Keratinocyte (primary cell): ENCODE measurements at regions not wholly inside any gene's neighbourhood (a gene's known extent, or its start where the extent isn't known, plus 50 kb on each side); places are given as distances from the start of the nearest gene placed in this dataset.

Experiments used
- EZH2 ChIP-seq: IDR thresholded peaks from one replicate; pipeline ENCODE4 v1.6.1; 2012; ENCODE audit warnings: inconsistent platforms, mild to moderate bottlenecking, low read length, moderate library complexity
- TF ChIP-seq, protein P1 (sequence below), 3 experiments: IDR thresholded peaks in 1 of 3; conservative IDR thresholded peaks in 1 of 3; optimal IDR thresholded peaks in 1 of 3; 2 replicates in 2 of 3; 3 replicates in 1 of 3; pipeline versions ENCODE3 to v1.5.1; 2011; ENCODE audit warnings: low read length in 3 of 3, mild to moderate bottlenecking in 3 of 3, moderate library complexity in 2 of 3, control low read depth in 1 of 3, inconsistent platforms in 1 of 3; ENCODE audit not compliant: insufficient read depth in 2 of 3; ENCODE audit errors: extremely low read depth in 1 of 3

DNA sequence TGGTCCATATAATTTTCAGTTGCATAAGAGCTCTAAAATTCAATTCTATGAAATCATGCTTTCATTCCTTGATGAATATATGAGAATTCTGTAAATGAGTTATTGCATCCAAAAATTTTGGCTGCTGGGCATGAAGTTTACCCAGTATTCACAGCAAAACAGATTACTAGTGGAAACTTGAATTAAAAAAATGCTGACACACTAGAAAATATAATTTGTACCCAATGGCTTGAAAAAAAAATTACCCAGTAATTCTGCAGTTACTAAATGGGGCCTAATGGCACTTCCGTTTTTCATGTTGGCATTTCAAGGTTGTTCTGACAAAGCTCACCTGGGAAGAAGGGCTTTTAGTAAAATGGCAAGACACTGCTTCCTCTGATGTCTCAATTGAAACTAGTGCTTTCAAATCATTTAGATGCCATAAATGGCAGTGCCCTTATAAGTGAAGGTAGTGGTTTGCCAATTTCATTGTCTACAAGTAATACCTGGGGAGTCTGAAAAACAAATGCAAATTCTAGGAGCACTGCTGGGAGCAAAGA is 343.6 kb downstream of the TDRD15 start:
- no peak for TF ChIP-seq EZH2
- TF ChIP-seq, protein P1, sequence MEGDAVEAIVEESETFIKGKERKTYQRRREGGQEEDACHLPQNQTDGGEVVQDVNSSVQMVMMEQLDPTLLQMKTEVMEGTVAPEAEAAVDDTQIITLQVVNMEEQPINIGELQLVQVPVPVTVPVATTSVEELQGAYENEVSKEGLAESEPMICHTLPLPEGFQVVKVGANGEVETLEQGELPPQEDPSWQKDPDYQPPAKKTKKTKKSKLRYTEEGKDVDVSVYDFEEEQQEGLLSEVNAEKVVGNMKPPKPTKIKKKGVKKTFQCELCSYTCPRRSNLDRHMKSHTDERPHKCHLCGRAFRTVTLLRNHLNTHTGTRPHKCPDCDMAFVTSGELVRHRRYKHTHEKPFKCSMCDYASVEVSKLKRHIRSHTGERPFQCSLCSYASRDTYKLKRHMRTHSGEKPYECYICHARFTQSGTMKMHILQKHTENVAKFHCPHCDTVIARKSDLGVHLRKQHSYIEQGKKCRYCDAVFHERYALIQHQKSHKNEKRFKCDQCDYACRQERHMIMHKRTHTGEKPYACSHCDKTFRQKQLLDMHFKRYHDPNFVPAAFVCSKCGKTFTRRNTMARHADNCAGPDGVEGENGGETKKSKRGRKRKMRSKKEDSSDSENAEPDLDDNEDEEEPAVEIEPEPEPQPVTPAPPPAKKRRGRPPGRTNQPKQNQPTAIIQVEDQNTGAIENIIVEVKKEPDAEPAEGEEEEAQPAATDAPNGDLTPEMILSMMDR (optimal IDR thresholded peaks at IDR 0.05 in 1 of 3, IDR thresholded peaks at IDR 0.05 in 1 of 3, conservative IDR thresholded peaks at IDR 0.05 in 1 of 3; ENCODE audit: extremely low read depth in 1 of 3, insufficient read depth in 2 of 3, low read length in 3 of 3) = no peak
